Astrocyte (in vitro differentiated cells and primary cell): ENCODE measurements at regions not wholly inside any gene's neighbourhood (a gene's known extent, or its start where the extent isn't known, plus 50 kb on each side); places are given as distances from the start of the nearest gene placed in this dataset.

Experiments
- DNase-seq: peaks from one replicate; pipeline ENCODE4 v3.0.0-alpha.2; 2010; ENCODE audit warnings: low read depth
- FAIRE-seq: peaks from 2 replicates; lab custom pipeline; 2011; peaks lifted over from hg19 to GRCh38; lab: Jason Lieb, UNC
- H2AFZ ChIP-seq: 2 replicates; pipeline ENCODE4 v1.6.0; 2012; ENCODE audit warnings: low read depth, low read length, inconsistent platforms
- H3K27ac ChIP-seq: 2 replicates; pipeline ENCODE4 v1.5.1; 2011; ENCODE audit warnings: low read depth, low read length, inconsistent platforms
- H3K27me3 ChIP-seq: 2 replicates; pipeline ENCODE4 v1.6.0; 2011; ENCODE audit warnings: low read length, inconsistent platforms; ENCODE audit not compliant: insufficient read depth
- H3K36me3 ChIP-seq: 2 replicates; pipeline ENCODE4 v1.5.1; 2011; ENCODE audit warnings: low read length, inconsistent platforms; ENCODE audit not compliant: insufficient read depth
- H3K4me1 ChIP-seq: 2 replicates; pipeline ENCODE4 v1.5.1; 2011; ENCODE audit warnings: low read length, inconsistent platforms; ENCODE audit not compliant: insufficient read depth
- H3K4me2 ChIP-seq: 2 replicates; pipeline ENCODE4 v1.6.0; 2012; ENCODE audit warnings: low read length, inconsistent platforms
- H3K4me3 ChIP-seq: 2 replicates; pipeline ENCODE4 v1.5.1; 2011; ENCODE audit warnings: low read depth, mild to moderate bottlenecking, low read length, inconsistent platforms; ENCODE audit not compliant: insufficient read depth
- H3K79me2 ChIP-seq: 2 replicates; pipeline ENCODE4 v1.6.0; 2012; ENCODE audit warnings: mild to moderate bottlenecking, low read length, inconsistent platforms; ENCODE audit not compliant: insufficient read depth
- H3K9ac ChIP-seq: 2 replicates; pipeline ENCODE4 v1.6.0; 2012; ENCODE audit warnings: mild to moderate bottlenecking, low read length, inconsistent platforms
- H3K9me3 ChIP-seq: 2 replicates; pipeline ENCODE4 v1.5.1; 2012; ENCODE audit warnings: low read depth, mild to moderate bottlenecking, low read length, inconsistent platforms; ENCODE audit not compliant: insufficient read depth
- H4K20me1 ChIP-seq: 2 replicates; pipeline ENCODE4 v1.6.0; 2012; ENCODE audit warnings: low read length, inconsistent platforms; ENCODE audit not compliant: insufficient read depth
- H3K27ac Mint-ChIP-seq: one replicate; pipeline ENCODE4 v1.8.0; 2021; ENCODE audit warnings: mild to moderate bottlenecking, mixed read lengths; ENCODE audit not compliant: unreplicated experiment
- H3K27me3 Mint-ChIP-seq: one replicate; pipeline ENCODE4 v1.8.0; 2021; ENCODE audit warnings: low read depth, mixed read lengths; ENCODE audit not compliant: unreplicated experiment
- H3K36me3 Mint-ChIP-seq: one replicate; pipeline ENCODE4 v1.8.0; 2021; ENCODE audit warnings: low read depth, mixed read lengths; ENCODE audit not compliant: unreplicated experiment
- H3K4me1 Mint-ChIP-seq: one replicate; pipeline ENCODE4 v1.8.0; 2021; ENCODE audit warnings: low read depth, mixed read lengths; ENCODE audit not compliant: unreplicated experiment
- H3K4me3 Mint-ChIP-seq: one replicate; pipeline ENCODE4 v1.8.0; 2021; ENCODE audit warnings: mild to moderate bottlenecking, moderate library complexity, mixed read lengths; ENCODE audit not compliant: unreplicated experiment
- H3K9me3 Mint-ChIP-seq: one replicate; pipeline ENCODE4 v1.8.0; 2021; ENCODE audit warnings: mild to moderate bottlenecking, mixed read lengths; ENCODE audit not compliant: unreplicated experiment
- EZH2 ChIP-seq: IDR thresholded peaks from 2 replicates; pipeline ENCODE4 v1.6.1; 2012; ENCODE audit warnings: mild to moderate bottlenecking, low read length, inconsistent platforms; ENCODE audit not compliant: insufficient read depth
- TF ChIP-seq, protein P1 (sequence below): IDR thresholded peaks from 2 replicates; pipeline ENCODE4 v1.5.1; 2011; ENCODE audit warnings: low read depth, mild to moderate bottlenecking, inconsistent platforms, low read length, moderate library complexity; ENCODE audit not compliant: insufficient read depth

DNA sequence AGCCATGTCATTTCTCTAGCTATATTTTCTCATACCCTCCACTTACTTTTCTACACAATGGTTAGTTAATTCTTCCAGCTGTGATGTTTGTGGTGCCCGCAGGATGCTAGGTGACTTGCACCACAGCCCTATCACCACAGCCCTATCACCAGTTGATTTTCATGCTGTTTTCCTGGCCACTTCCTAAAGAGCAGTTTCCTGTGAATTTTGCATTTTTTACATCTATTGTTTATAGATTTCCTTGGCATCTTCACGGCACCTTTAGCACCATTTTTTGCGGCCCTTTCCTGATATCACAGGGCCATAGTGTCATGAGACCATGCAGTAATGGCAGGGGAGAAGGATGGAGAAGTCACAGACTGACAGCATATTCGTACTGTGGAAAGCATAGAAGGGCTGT is 132.9 kb upstream of the PRICKLE2 start:
- Histone ChIP-seq H3K27me3 (no peaks in the 10 kb centered on the region), H3K27ac (no peak overlapping the region), H3K4me3 (no peak overlapping the region), H3K79me2 (no peaks in the 10 kb centered on the region), H2AFZ (no peak overlapping the region), H4K20me1 (no peaks in the 10 kb centered on the region), H3K9me3 (no peaks in the 10 kb centered on the region), H3K4me2 (no peak overlapping the region), H3K36me3 (no peaks in the 10 kb centered on the region), H3K9ac (no peak overlapping the region), H3K4me1 (peaks cover 25% of the 10 kb centered on the region)
- DNase-seq (no peak), FAIRE-seq (no peak)
- Mint-ChIP-seq H3K27ac (no peak overlapping the region), H3K36me3 (no peaks in the 10 kb centered on the region), H3K27me3 (no peaks in the 10 kb centered on the region), H3K9me3 (no peaks in the 10 kb centered on the region), H3K4me1 (peaks cover 26% of the 10 kb centered on the region), H3K4me3 (no peak overlapping the region)
- TF ChIP-seq EZH2 = no peak
- TF ChIP-seq, protein P1, sequence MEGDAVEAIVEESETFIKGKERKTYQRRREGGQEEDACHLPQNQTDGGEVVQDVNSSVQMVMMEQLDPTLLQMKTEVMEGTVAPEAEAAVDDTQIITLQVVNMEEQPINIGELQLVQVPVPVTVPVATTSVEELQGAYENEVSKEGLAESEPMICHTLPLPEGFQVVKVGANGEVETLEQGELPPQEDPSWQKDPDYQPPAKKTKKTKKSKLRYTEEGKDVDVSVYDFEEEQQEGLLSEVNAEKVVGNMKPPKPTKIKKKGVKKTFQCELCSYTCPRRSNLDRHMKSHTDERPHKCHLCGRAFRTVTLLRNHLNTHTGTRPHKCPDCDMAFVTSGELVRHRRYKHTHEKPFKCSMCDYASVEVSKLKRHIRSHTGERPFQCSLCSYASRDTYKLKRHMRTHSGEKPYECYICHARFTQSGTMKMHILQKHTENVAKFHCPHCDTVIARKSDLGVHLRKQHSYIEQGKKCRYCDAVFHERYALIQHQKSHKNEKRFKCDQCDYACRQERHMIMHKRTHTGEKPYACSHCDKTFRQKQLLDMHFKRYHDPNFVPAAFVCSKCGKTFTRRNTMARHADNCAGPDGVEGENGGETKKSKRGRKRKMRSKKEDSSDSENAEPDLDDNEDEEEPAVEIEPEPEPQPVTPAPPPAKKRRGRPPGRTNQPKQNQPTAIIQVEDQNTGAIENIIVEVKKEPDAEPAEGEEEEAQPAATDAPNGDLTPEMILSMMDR = no peak

DNA sequence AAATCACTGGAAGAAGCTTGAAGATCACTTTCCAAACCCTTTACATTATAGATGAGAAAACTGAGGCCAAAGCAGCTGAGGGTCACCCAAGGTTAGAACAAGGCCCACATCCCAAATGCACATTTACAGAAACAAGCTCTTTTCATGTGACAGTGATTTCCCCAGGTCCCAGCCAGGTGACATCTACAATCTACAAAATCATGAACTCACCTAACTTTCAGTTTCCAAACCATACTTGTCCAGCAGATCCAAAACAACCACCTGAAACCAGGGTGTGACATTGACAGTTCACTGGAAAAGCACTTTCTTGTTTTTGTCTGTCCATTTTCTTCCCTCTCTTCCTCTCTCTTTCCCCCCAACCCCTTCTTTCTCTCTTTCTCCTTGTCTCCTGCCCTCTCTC is 132.2 kb upstream of the PRICKLE2 start:
- no peak overlapping the region for H3K27ac Mint-ChIP-seq
- peaks cover 33% of the 10 kb centered on the region for H3K4me1 Mint-ChIP-seq
- no peak for FAIRE-seq

DNA sequence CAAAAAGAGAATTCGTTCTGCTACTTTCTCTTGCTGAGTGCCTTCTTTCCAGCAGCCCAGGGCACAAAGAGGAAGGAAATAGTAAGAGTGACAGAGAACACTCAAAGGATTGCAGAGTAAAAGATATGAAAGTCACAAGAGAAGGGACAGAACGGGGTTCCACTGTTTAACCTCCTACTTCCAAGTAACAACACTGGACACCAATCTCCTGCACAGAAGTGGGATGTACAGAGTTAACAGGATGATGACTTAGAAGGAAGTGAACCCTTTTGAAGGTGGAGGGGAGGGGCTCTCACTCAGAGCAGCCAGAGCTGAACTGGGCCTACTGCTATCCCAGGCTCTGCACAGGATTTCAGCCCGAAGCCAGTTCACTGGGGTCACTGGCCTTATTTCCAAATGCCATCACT is 130.1 kb upstream of the PRICKLE2 start:
- TF ChIP-seq EZH2 = no peak
- TF ChIP-seq, protein P1 = no peak
- H3K4me3 Mint-ChIP-seq = no peak overlapping the region
- H3K9me3 Mint-ChIP-seq = peaks cover under 1% of the 10 kb centered on the region
- no peaks in the 10 kb centered on the region for H3K27me3 ChIP-seq
- peak overlapping the region; percentile 71 for H3K27ac Mint-ChIP-seq
- H3K9ac ChIP-seq = peak overlapping the region; percentile 33
- H2AFZ ChIP-seq = peak overlapping the region; percentile 49
- H3K4me3 ChIP-seq = no peak overlapping the region
- H3K9me3 ChIP-seq = no peaks in the 10 kb centered on the region
- peak overlapping the region; percentile 48 for H3K27ac ChIP-seq
- H3K4me2 ChIP-seq = peak overlapping the region; percentile 47
- FAIRE-seq (no peak), DNase-seq (peak; percentile 47)
- H3K4me1 ChIP-seq = peaks cover 47% of the 10 kb centered on the region
- H3K4me1 Mint-ChIP-seq = peaks cover 50% of the 10 kb centered on the region
- H3K36me3 ChIP-seq = no peaks in the 10 kb centered on the region
- H3K79me2 ChIP-seq = no peaks in the 10 kb centered on the region
- H3K27me3 Mint-ChIP-seq = no peaks in the 10 kb centered on the region
- H4K20me1 ChIP-seq = no peaks in the 10 kb centered on the region
- H3K36me3 Mint-ChIP-seq = no peaks in the 10 kb centered on the region

More for the DNA sequence above, 132.2 kb upstream of the PRICKLE2 start:
- H3K4me2 ChIP-seq = no peak overlapping the region
- H4K20me1 ChIP-seq = no peaks in the 10 kb centered on the region
- H3K27me3 ChIP-seq = no peaks in the 10 kb centered on the region
- TF ChIP-seq, protein P1 = no peak
- no peak for TF ChIP-seq EZH2
- Mint-ChIP-seq H3K4me3 (no peak overlapping the region), H3K9me3 (no peaks in the 10 kb centered on the region), H3K27me3 (no peaks in the 10 kb centered on the region), H3K36me3 (no peaks in the 10 kb centered on the region)
- H3K9me3 ChIP-seq = no peaks in the 10 kb centered on the region
- H2AFZ ChIP-seq = no peak overlapping the region
- no peaks in the 10 kb centered on the region for H3K79me2 ChIP-seq
- no peak overlapping the region for H3K27ac ChIP-seq
- H3K36me3 ChIP-seq = no peaks in the 10 kb centered on the region
- no peak for DNase-seq
- H3K4me3 ChIP-seq = no peak overlapping the region
- H3K4me1 ChIP-seq = peaks cover 32% of the 10 kb centered on the region
- H3K9ac ChIP-seq = no peak overlapping the region
